Panc1 (cell line): ENCODE measurements at regions not wholly inside any gene's neighbourhood (a gene's known extent, or its start where the extent isn't known, plus 50 kb on each side); places are given as distances from the start of the nearest gene placed in this dataset.

ENCODE experiments used
- ATAC-seq: fragments of 200-7000 bp; cut with Tn5 transposase; 2 replicates; pipeline ENCODE4 v1.9.1; 2020; ENCODE audit warnings: mild to moderate bottlenecking, moderate library complexity
- BruUV-seq: library from RNA; stranded (reverse); fragments of 400-500 nt; replicated peaks from 2 replicates; lab custom pipeline; 2021; lab: Mats Ljungman, UMichigan
- CTCF ChIA-PET: fragments of 300-600 bp; sonication (Branson Sonifier 250); formaldehyde crosslinking; loops from one replicate; lab custom pipeline; 2022; ENCODE audit warnings: antibody characterized with exemption; lab: Charles Lee
- POLR2A ChIA-PET: fragments of 300-600 bp; sonication (Branson Sonifier 250); formaldehyde crosslinking; loops from one replicate; lab custom pipeline; 2022; ENCODE audit warnings: antibody characterized with exemption; lab: Charles Lee
- DNase-seq: peaks from one replicate; pipeline ENCODE4 v3.0.0-alpha.2; 2010; ENCODE audit warnings: low read depth, low spot score
- H3K27ac ChIP-seq: 2 replicates; pipeline ENCODE4 v1.5.1; 2011; ENCODE audit warnings: mild to moderate bottlenecking, low read length, inconsistent platforms
- H3K27me3 ChIP-seq: fragments of 200-500 bp; sonication (Bioruptor generic); 2 replicates; pipeline ENCODE4 v1.6.0; 2014; ENCODE audit warnings: low read length, inconsistent platforms; ENCODE audit not compliant: control insufficient read depth, insufficient read depth
- H3K36me3 ChIP-seq: fragments of 200-500 bp; sonication (Bioruptor generic); 2 replicates; pipeline ENCODE4 v1.5.1; 2014; ENCODE audit warnings: inconsistent platforms, mild to moderate bottlenecking, low read length, moderate library complexity; ENCODE audit not compliant: control insufficient read depth, insufficient read depth
- H3K4me1 ChIP-seq: 2 replicates; pipeline ENCODE4 v1.5.1; 2011; ENCODE audit warnings: inconsistent platforms, mild to moderate bottlenecking, low read length, moderate library complexity; ENCODE audit not compliant: control insufficient read depth, insufficient read depth
- H3K4me3 ChIP-seq, 2 experiments: 2 replicates each; pipeline ENCODE4 v1.5.1; 2011 to 2012; ENCODE audit warnings: low read depth in 2 of 2, low read length in 2 of 2, mild to moderate bottlenecking in 2 of 2, inconsistent platforms in 1 of 2, moderate library complexity in 1 of 2
- H3K9me3 ChIP-seq: fragments of 200-500 bp; sonication (Bioruptor generic); 2 replicates; pipeline ENCODE4 v1.5.1; 2014; ENCODE audit warnings: low read depth, mild to moderate bottlenecking, inconsistent platforms, low read length, moderate library complexity; ENCODE audit not compliant: control insufficient read depth, insufficient read depth
- CTCF ChIP-seq: fragments of 450-650 bp; IDR thresholded peaks from 2 replicates; pipeline ENCODE4 v1.5.1; 2017; ENCODE audit warnings: mild to moderate bottlenecking
- POLR2AphosphoS5 ChIP-seq: IDR thresholded peaks from 2 replicates; pipeline ENCODE4 v1.6.1; 2012; ENCODE audit warnings: mild to moderate bottlenecking, low read depth, low read length, moderate library complexity
- SIN3A ChIP-seq: IDR thresholded peaks from 2 replicates; pipeline ENCODE4 v1.6.1; 2012; ENCODE audit warnings: low read depth, mild to moderate bottlenecking, low read length, moderate library complexity, borderline replicate concordance; ENCODE audit not compliant: insufficient read depth
- TCF7L2 ChIP-seq: IDR thresholded peaks from 2 replicates; pipeline ENCODE4 v1.6.1; 2011; ENCODE audit warnings: mild to moderate bottlenecking, low read depth, low read length, inconsistent platforms
- in situ Hi-C: cut with HindIII; loops from 2 replicates; pipeline ENCODE4 v1.10.0; 2016; ENCODE audit warnings: low sequenced_read_pairs, low pct_unique_long_range_greater_than_20kb
- intact Hi-C: fragments of 100-400 bp; cut with micrococcal nuclease; formaldehyde crosslinking; loops from one replicate; pipeline ENCODE4 v1.10.0; 2022; ENCODE audit not compliant: unreplicated experiment
- TF ChIP-seq, protein P1 (sequence below), 2 experiments: IDR thresholded peaks; 2 replicates each; pipeline ENCODE4 v1.6.1; 2011 to 2012; ENCODE audit warnings: low read depth in 2 of 2, control low read depth in 1 of 2, low read length in 1 of 2, mild to moderate bottlenecking in 1 of 2, moderate library complexity in 1 of 2; ENCODE audit not compliant: insufficient read depth in 1 of 2

DNA sequence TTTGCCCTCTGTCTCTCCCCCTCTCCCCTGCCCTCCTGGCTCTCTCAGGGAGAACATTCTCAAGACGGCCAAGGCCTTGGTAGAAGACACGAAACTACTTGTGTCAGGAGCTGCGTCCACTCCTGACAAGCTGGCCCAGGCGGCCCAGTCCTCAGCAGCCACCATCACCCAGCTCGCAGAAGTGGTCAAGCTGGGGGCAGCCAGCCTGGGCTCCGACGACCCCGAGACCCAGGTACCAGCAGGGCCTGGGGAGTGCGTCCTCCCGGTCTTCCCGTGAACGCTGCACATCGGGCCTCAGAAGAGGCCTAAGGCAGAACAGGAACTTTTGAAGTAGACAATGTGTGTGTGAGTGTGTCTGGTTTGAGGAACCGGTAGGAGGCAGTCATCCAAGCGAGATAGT, 245.4 kb upstream of the TPM1 start:
- in situ Hi-C loops (no loop called here), intact Hi-C loops (no loop called here)
- no peak overlapping the region for H3K4me3 ChIP-seq
- ChIA-PET CTCF (no interaction called here), POLR2A (no interaction called here)
- H3K27ac ChIP-seq: no peak overlapping the region
- no TSS peak for BruUV-seq
- DNase-seq (no peak), ATAC-seq (no peak)
- TF ChIP-seq POLR2AphosphoS5 (no peak), SIN3A (no peak), CTCF (no peak), TCF7L2 (no peak)
- TF ChIP-seq, protein P1, sequence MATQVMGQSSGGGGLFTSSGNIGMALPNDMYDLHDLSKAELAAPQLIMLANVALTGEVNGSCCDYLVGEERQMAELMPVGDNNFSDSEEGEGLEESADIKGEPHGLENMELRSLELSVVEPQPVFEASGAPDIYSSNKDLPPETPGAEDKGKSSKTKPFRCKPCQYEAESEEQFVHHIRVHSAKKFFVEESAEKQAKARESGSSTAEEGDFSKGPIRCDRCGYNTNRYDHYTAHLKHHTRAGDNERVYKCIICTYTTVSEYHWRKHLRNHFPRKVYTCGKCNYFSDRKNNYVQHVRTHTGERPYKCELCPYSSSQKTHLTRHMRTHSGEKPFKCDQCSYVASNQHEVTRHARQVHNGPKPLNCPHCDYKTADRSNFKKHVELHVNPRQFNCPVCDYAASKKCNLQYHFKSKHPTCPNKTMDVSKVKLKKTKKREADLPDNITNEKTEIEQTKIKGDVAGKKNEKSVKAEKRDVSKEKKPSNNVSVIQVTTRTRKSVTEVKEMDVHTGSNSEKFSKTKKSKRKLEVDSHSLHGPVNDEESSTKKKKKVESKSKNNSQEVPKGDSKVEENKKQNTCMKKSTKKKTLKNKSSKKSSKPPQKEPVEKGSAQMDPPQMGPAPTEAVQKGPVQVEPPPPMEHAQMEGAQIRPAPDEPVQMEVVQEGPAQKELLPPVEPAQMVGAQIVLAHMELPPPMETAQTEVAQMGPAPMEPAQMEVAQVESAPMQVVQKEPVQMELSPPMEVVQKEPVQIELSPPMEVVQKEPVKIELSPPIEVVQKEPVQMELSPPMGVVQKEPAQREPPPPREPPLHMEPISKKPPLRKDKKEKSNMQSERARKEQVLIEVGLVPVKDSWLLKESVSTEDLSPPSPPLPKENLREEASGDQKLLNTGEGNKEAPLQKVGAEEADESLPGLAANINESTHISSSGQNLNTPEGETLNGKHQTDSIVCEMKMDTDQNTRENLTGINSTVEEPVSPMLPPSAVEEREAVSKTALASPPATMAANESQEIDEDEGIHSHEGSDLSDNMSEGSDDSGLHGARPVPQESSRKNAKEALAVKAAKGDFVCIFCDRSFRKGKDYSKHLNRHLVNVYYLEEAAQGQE (IDR thresholded peaks at IDR 0.05; ENCODE audit: insufficient read depth in 1 of 2, low read depth in 2 of 2, low read length in 1 of 2): no peak
- H3K36me3 ChIP-seq: no peaks in the 10 kb centered on the region
- no peaks in the 10 kb centered on the region for H3K9me3 ChIP-seq
- H3K4me1 ChIP-seq: peaks cover 3% of the 10 kb centered on the region; the same call in 1 of the 2 replicates
- H3K27me3 ChIP-seq: no peaks in the 10 kb centered on the region

DNA sequence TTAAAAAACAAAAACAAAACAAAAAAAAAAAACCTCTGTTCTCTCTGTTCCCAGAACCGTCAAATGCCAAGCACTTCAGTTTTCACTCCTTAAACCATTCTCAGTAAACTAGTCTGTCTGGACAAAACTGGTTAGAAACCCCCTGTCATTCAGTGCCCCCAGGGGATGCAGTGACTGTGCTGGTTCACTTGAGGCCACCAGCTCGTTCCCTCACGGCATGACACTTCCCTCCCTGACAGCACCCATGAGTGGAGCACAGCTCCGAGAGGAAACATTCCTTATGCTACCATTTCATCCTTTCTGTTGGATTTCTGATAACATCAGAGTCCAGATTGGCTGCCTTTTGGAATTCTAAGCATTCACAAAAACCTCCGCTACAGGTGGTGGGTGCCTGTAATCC, 244.0 kb upstream of the TPM1 start:
- no peak for ATAC-seq
- Histone ChIP-seq H3K4me3 (no peak overlapping the region), H3K27ac (no peak overlapping the region), H3K27me3 (no peaks in the 10 kb centered on the region), H3K36me3 (no peaks in the 10 kb centered on the region), H3K9me3 (no peaks in the 10 kb centered on the region), H3K4me1 (no peaks in the 10 kb centered on the region; the same call in 1 of the 2 replicates)
- no peak for TF ChIP-seq POLR2AphosphoS5
- no peak for TF ChIP-seq CTCF
- TF ChIP-seq, protein P1 (IDR thresholded peaks at IDR 0.05; ENCODE audit: insufficient read depth in 1 of 2, low read depth in 2 of 2, low read length in 1 of 2): no peak
- TF ChIP-seq SIN3A: no peak
- no peak for TF ChIP-seq TCF7L2
- BruUV-seq: no TSS peak
- POLR2A ChIA-PET: no interaction called here
- in situ Hi-C loops (no loop called here), intact Hi-C loops (no loop called here)
- DNase-seq: no peak
- CTCF ChIA-PET: no interaction called here
